ENCODE measurements at regions not wholly inside any gene's neighbourhood (a gene's known extent, or its start where the extent isn't known, plus 50 kb on each side); places are given as distances from the start of the nearest gene placed in this dataset.

- ATAC-seq (no peak), DNase-seq (no peak)
- Histone ChIP-seq H3K4me3 (no peak overlapping the region), H3K36me3 (no peaks in the 10 kb centered on the region), H3K4me1 (no peaks in the 10 kb centered on the region), H3K27ac (no peak overlapping the region), H3K27me3 (no peaks in the 10 kb centered on the region), H3K9me3 (no peaks in the 10 kb centered on the region)
- no peak for TF ChIP-seq CTCF (IDR thresholded peaks at IDR 0.05)
- intact Hi-C loops (cut with DNase I) = no loop called here
These were observed 144.7 kb upstream of the FBXL4 start for GRCh38 chr6:99092461-99092860.

DNA sequence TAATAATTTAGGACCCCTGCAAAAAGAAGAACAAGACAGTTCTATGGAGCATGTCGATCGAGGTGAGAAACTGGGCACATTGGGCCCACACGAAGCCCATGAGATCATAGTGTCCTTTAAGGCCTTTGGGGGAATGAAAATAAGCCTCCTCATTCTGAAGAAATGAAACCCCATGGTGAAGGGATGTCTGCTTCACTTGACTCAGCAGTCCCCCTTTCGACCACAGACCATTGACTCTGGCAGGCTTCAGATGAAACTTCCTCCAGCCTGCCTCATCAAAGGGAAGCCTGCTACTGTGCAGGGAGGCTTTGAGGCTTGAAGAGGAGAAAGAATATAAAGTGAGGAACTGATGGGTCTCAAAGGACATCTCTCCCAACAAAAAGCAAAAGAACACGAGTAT, 144.2 kb upstream of the FBXL4 start:
- Histone ChIP-seq H3K27ac (no peak overlapping the region), H3K9me3 (no peaks in the 10 kb centered on the region), H3K27me3 (no peaks in the 10 kb centered on the region), H3K4me1 (no peaks in the 10 kb centered on the region), H3K36me3 (no peaks in the 10 kb centered on the region), H3K4me3 (no peak overlapping the region)
- DNase-seq = no peak
- intact Hi-C loops (cut with DNase I) = no loop called here
- ATAC-seq = no peak
- no peak for TF ChIP-seq CTCF (IDR thresholded peaks at IDR 0.05)

- TF ChIP-seq CTCF (IDR thresholded peaks at IDR 0.05) = no peak
- ATAC-seq = no peak
- intact Hi-C loops (cut with DNase I) = no loop called here
These were observed 132.4 kb upstream of the FBXL4 start for GRCh38 chr6:99080191-99080590.

GRCh38 chr6:99079058-99079457, 131.3 kb upstream of the FBXL4 start:
- no peak overlapping the region for H3K4me3 ChIP-seq
- intact Hi-C loops (cut with DNase I) = no loop called here
- no peak for DNase-seq
- no peaks in the 10 kb centered on the region for H3K9me3 ChIP-seq
- no peak overlapping the region for H3K27ac ChIP-seq
- H3K4me1 ChIP-seq = no peaks in the 10 kb centered on the region
- no peak for ATAC-seq
- no peaks in the 10 kb centered on the region for H3K27me3 ChIP-seq
- no peak for TF ChIP-seq CTCF (IDR thresholded peaks at IDR 0.05)
- H3K36me3 ChIP-seq = no peaks in the 10 kb centered on the region

More at GRCh38 chr6:99080191-99080590, 132.4 kb upstream of the FBXL4 start:
- Histone ChIP-seq H3K27me3 (no peaks in the 10 kb centered on the region), H3K27ac (no peak overlapping the region), H3K4me1 (no peaks in the 10 kb centered on the region), H3K4me3 (no peak overlapping the region), H3K9me3 (no peaks in the 10 kb centered on the region), H3K36me3 (no peaks in the 10 kb centered on the region)
- DNase-seq = no peak

- ATAC-seq (no peak), DNase-seq (no peak)
- no peaks in the 10 kb centered on the region for H3K4me1 ChIP-seq
- intact Hi-C loops (cut with DNase I) = no loop called here
- no peaks in the 10 kb centered on the region for H3K27me3 ChIP-seq
- no peak for TF ChIP-seq CTCF (IDR thresholded peaks at IDR 0.05)
- H3K36me3 ChIP-seq = no peaks in the 10 kb centered on the region
- no peak overlapping the region for H3K27ac ChIP-seq
- H3K4me3 ChIP-seq = no peak overlapping the region
- H3K9me3 ChIP-seq = no peaks in the 10 kb centered on the region
These were observed 125.5 kb upstream of the FBXL4 start for GRCh38 chr6:99073223-99073622.

DNA sequence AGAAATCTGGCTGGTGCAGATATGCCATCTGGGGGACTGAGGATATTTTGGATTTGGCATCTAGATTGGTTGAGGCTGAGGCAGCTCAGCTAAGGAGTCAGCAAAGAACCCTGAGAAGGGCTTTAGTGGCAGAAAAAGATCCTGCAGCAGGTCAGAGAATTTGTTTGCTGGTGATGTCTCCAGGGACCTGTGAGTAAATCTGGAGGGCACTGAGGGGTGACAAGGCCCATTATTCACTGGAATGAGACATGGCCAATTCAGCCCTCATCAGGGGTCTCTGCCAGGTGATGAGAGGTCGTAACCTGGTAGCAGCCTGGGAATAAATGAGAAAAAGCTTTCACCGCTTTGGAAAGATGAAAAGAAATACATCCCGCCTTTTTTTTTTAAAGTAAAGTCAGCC, 118.3 kb upstream of the FBXL4 start:
- no peak for DNase-seq
- H3K27ac ChIP-seq = no peak overlapping the region
- no peak for TF ChIP-seq CTCF (IDR thresholded peaks at IDR 0.05)
- H3K27me3 ChIP-seq = peaks cover 6% of the 10 kb centered on the region
- no peak for ATAC-seq
- no peak overlapping the region for H3K4me3 ChIP-seq
- no peaks in the 10 kb centered on the region for H3K9me3 ChIP-seq
- intact Hi-C loops (cut with DNase I) = no loop called here
- H3K4me1 ChIP-seq = no peaks in the 10 kb centered on the region
- H3K36me3 ChIP-seq = no peaks in the 10 kb centered on the region
